RPMI8226 (cell line): ENCODE measurements at regions not wholly inside any gene's neighbourhood (a gene's known extent, or its start where the extent isn't known, plus 50 kb on each side); places are given as distances from the start of the nearest gene placed in this dataset.
"Not testable (repeated sequence)": the region's sequence is repeated elsewhere in the genome, so short reads cannot be mapped to it uniquely, and the experiment has no call there.

Experiments used
- DNase-seq: peaks from one replicate; pipeline ENCODE4 v3.0.0-alpha.2; 2015

GRCh38 chr1:96095849-96096612, 625.6 kb upstream of the PTBP2 start:
- no peak for DNase-seq

- no peak for DNase-seq
Measured at GRCh38 chr1:96096613-96097321, 624.8 kb upstream of the PTBP2 start.

- DNase-seq = no peak
Measured at GRCh38 chr1:96104506-96104905, 617.1 kb upstream of the PTBP2 start.

GRCh38 chr1:96104906-96105305, 616.7 kb upstream of the PTBP2 start:
- DNase-seq = no peak

GRCh38 chr1:96116731-96117130, 604.9 kb upstream of the PTBP2 start:
- DNase-seq = no peak

- no peak for DNase-seq
Measured at GRCh38 chr1:96130432-96130831, 591.2 kb upstream of the PTBP2 start.

- no peak for DNase-seq
Measured at GRCh38 chr1:96144636-96145035, 576.9 kb upstream of the PTBP2 start.

GRCh38 chr1:96145492-96145891, 576.1 kb upstream of the PTBP2 start:
- DNase-seq = no peak

GRCh38 chr1:96152957-96153356, 568.6 kb upstream of the PTBP2 start:
- DNase-seq = not testable (repeated sequence)

- DNase-seq = no peak
Measured at GRCh38 chr1:96157101-96157500, 564.5 kb upstream of the PTBP2 start.

GRCh38 chr1:96159379-96159778, 562.2 kb upstream of the PTBP2 start:
- no peak for DNase-seq

GRCh38 chr1:96164053-96164452, 557.5 kb upstream of the PTBP2 start:
- DNase-seq = no peak

GRCh38 chr1:96178053-96178452, 543.5 kb upstream of the PTBP2 start:
- DNase-seq = no peak

- no peak for DNase-seq
Measured at GRCh38 chr1:96183485-96183884, 538.1 kb upstream of the PTBP2 start.

GRCh38 chr1:96183928-96184327, 537.7 kb upstream of the PTBP2 start:
- DNase-seq = no peak

GRCh38 chr1:96185181-96185580, 536.4 kb upstream of the PTBP2 start:
- DNase-seq = no peak

GRCh38 chr1:96187020-96187419, 534.6 kb upstream of the PTBP2 start:
- DNase-seq = no peak

GRCh38 chr1:96191165-96191564, 530.4 kb upstream of the PTBP2 start:
- no peak for DNase-seq

- DNase-seq = no peak
Measured at GRCh38 chr1:96206451-96206850, 515.1 kb upstream of the PTBP2 start.

- no peak for DNase-seq
Measured at GRCh38 chr1:96207936-96208335, 513.6 kb upstream of the PTBP2 start.

- no peak for DNase-seq
Measured at GRCh38 chr1:96208428-96208827, 513.2 kb upstream of the PTBP2 start.

- no peak for DNase-seq
Measured at GRCh38 chr1:96210054-96210453, 511.5 kb upstream of the PTBP2 start.

- no peak for DNase-seq
Measured at GRCh38 chr1:96211202-96211601, 510.4 kb upstream of the PTBP2 start.

- DNase-seq = no peak
Measured at GRCh38 chr1:96214982-96215381, 506.6 kb upstream of the PTBP2 start.

- DNase-seq = no peak
Measured at GRCh38 chr1:96220651-96221050, 500.9 kb upstream of the PTBP2 start.
